GM12878 (cell line): ENCODE measurements at regions not wholly inside any gene's neighbourhood (a gene's known extent, or its start where the extent isn't known, plus 50 kb on each side); places are given as distances from the start of the nearest gene placed in this dataset.

Experiments used
- ATAC-seq: fragments of 200-7000 bp; cut with Tn5 transposase; 3 replicates; pipeline ENCODE4 v1.9.1; 2020; ENCODE audit warnings: mild to moderate bottlenecking, moderate library complexity
- BruUV-seq: library from RNA; stranded (reverse); fragments of 400-500 nt; replicated peaks from 2 replicates; lab custom pipeline; 2021; lab: Mats Ljungman, UMichigan
- CTCF ChIA-PET: fragments of 300-600 bp; sonication (Branson Sonifier 250); formaldehyde crosslinking; extraction: SDS; loops from one replicate; lab custom pipeline; 2021; ENCODE audit warnings: inconsistent platforms; lab: Yijun Ruan, JAX
- POLR2A ChIA-PET: fragments of 350-600 bp; formaldehyde crosslinking; extraction: SDS; loops from one replicate; lab custom pipeline; 2021; ENCODE audit warnings: inconsistent platforms; lab: Charles Lee
- RAD21 ChIA-PET: fragments of 300-600 bp; sonication (Branson Sonifier 250); formaldehyde crosslinking; loops from one replicate; lab custom pipeline; 2023; ENCODE audit warnings: antibody characterized with exemption; ENCODE audit not compliant: unreplicated experiment; lab: Charles Lee
- SMC1A ChIA-PET: fragments of 300-600 bp; sonication (Branson Sonifier 250); formaldehyde crosslinking; loops from one replicate; lab custom pipeline; 2023; ENCODE audit not compliant: unreplicated experiment, uncharacterized antibody; lab: Charles Lee
- DNase-seq: peaks from one replicate; pipeline ENCODE4 v3.0.0-alpha.2; 2011; ENCODE audit warnings: low read depth, low spot score
- FAIRE-seq: peaks from 3 replicates; lab custom pipeline; 2011; peaks lifted over from hg19 to GRCh38; lab: Jason Lieb, UNC
- H2AFZ ChIP-seq: 2 replicates; pipeline ENCODE4 v1.6.0; 2011; ENCODE audit warnings: low read depth, low read length, control low read depth; ENCODE audit not compliant: control insufficient read depth
- H3K27ac ChIP-seq: 2 replicates; pipeline ENCODE4 v1.5.1; 2011; ENCODE audit warnings: control low read depth; ENCODE audit not compliant: control insufficient read depth, insufficient read depth
- H3K27me3 ChIP-seq, 2 experiments: replicated peaks in 1 of 2; 2 replicates each; pipeline versions ENCODE4 v1.6.0 to v1.6.1; 2011; ENCODE audit warnings: low read length in 1 of 2; ENCODE audit not compliant: control insufficient read depth in 2 of 2, insufficient read depth in 2 of 2
- H3K36me3 ChIP-seq, 2 experiments: 2 replicates each; pipeline ENCODE4 v1.5.1; 2011; ENCODE audit warnings: low read length in 1 of 2; ENCODE audit not compliant: control insufficient read depth in 2 of 2, insufficient read depth in 2 of 2
- H3K4me1 ChIP-seq: 2 replicates; pipeline ENCODE4 v1.6.1; 2011; ENCODE audit warnings: mild to moderate bottlenecking, low read length, moderate library complexity, mixed read lengths; ENCODE audit not compliant: control insufficient read depth, insufficient read depth
- H3K4me2 ChIP-seq: 2 replicates; pipeline ENCODE4 v1.6.0; 2011; ENCODE audit warnings: control low read depth; ENCODE audit not compliant: control insufficient read depth, insufficient read depth
- H3K4me3 ChIP-seq: fragments of 200-600 bp; sonication (generic); 2 replicates; pipeline ENCODE4 v1.5.1; 2016
- H3K79me2 ChIP-seq: 2 replicates; pipeline ENCODE4 v1.6.0; 2011; ENCODE audit warnings: low read length; ENCODE audit not compliant: control insufficient read depth, insufficient read depth
- H3K9ac ChIP-seq: 2 replicates; pipeline ENCODE4 v1.8.0; 2011; ENCODE audit warnings: low read length, control low read depth, mixed read lengths; ENCODE audit not compliant: control insufficient read depth, insufficient read depth
- H3K9me3 ChIP-seq: replicated peaks from 3 replicates; pipeline ENCODE4 v1.5.1; 2011; ENCODE audit warnings: mild to moderate bottlenecking, low read length; ENCODE audit not compliant: control insufficient read depth, insufficient read depth
- H4K20me1 ChIP-seq: 2 replicates; pipeline ENCODE4 v1.6.0; 2011; ENCODE audit not compliant: control insufficient read depth, insufficient read depth
- ATF3 ChIP-seq: IDR thresholded peaks from 2 replicates; pipeline ENCODE4 v1.6.1; 2011; ENCODE audit warnings: low read depth, mild to moderate bottlenecking, low read length, moderate library complexity, borderline replicate concordance; ENCODE audit errors: extremely low read depth
- BHLHE40 ChIP-seq, 2 experiments: fragments of 450-650 bp in 1 of 2; IDR thresholded peaks; 2 replicates each; pipeline ENCODE4 v1.6.1; 2011 to 2017; ENCODE audit warnings: low read depth in 2 of 2, borderline replicate concordance in 1 of 2, improper control_type of control experiment in 1 of 2, low read length in 1 of 2, mild to moderate bottlenecking in 1 of 2
- BMI1 ChIP-seq: fragments of 450-650 bp; IDR thresholded peaks from 2 replicates; pipeline ENCODE4 v1.6.1; 2016; ENCODE audit warnings: mild to moderate bottlenecking, moderate library complexity, borderline replicate concordance
- CREM ChIP-seq: IDR thresholded peaks from 2 replicates; pipeline ENCODE4 v1.6.1; 2014; ENCODE audit warnings: antibody characterized with exemption, low read depth
- DPF2 ChIP-seq: fragments of 450-650 bp; IDR thresholded peaks from 2 replicates; pipeline ENCODE4 v1.6.1; 2017; ENCODE audit warnings: mild to moderate bottlenecking
- E2F4 ChIP-seq: IDR thresholded peaks from 2 replicates; pipeline ENCODE4 v1.6.1; 2012; ENCODE audit warnings: low read depth, low read length, improper control_type of control experiment
- HDAC6 ChIP-seq: fragments of 200-600 bp; sonication (generic); IDR thresholded peaks from one replicate; pipeline ENCODE4 v1.8.0; 2017; ENCODE audit warnings: antibody characterized with exemption; ENCODE audit not compliant: unreplicated experiment
- MYB ChIP-seq: fragments of 150-350 bp; IDR thresholded peaks from 2 replicates; pipeline ENCODE4 v1.6.1; 2014; ENCODE audit warnings: mild to moderate bottlenecking, low read depth, low read length, borderline replicate concordance
- NFIC ChIP-seq: IDR thresholded peaks from 2 replicates; pipeline ENCODE4 v1.6.1; 2012; ENCODE audit warnings: low read depth, mild to moderate bottlenecking, inconsistent platforms, low read length, moderate library complexity
- RBBP5 ChIP-seq: fragments of 200-600 bp; sonication (generic); conservative IDR thresholded peaks from 2 replicates; pipeline ENCODE4 v1.6.1; 2016
- SIN3A ChIP-seq: IDR thresholded peaks from 2 replicates; pipeline ENCODE4 v1.6.1; 2012; ENCODE audit warnings: low read depth, low read length, improper control_type of control experiment
- SPI1 ChIP-seq: IDR thresholded peaks from 2 replicates; pipeline ENCODE4 v1.6.1; 2011; ENCODE audit warnings: low read depth, mild to moderate bottlenecking, low read length, moderate library complexity, borderline replicate concordance; ENCODE audit not compliant: insufficient read depth
- STAT3 ChIP-seq: IDR thresholded peaks from 2 replicates; pipeline ENCODE4 v1.6.1; 2011; ENCODE audit warnings: low read depth, low read length, improper control_type of control experiment
- TCF12 ChIP-seq: IDR thresholded peaks from 2 replicates; pipeline ENCODE4 v1.6.1; 2011; ENCODE audit warnings: low read depth, mild to moderate bottlenecking, low read length
- TCF3 ChIP-seq: IDR thresholded peaks from 2 replicates; pipeline ENCODE4 v1.6.1; 2012; ENCODE audit warnings: low read depth, mild to moderate bottlenecking, low read length, borderline replicate concordance; ENCODE audit not compliant: insufficient read depth
- ZNF217 ChIP-seq: fragments of 450-650 bp; IDR thresholded peaks from 2 replicates; pipeline ENCODE4 v1.6.1; 2017; ENCODE audit warnings: antibody characterized with exemption, mild to moderate bottlenecking
- WGBS: methylation state at CpG from one replicate; pipeline ENCODE4 v1.1.6; 2016; ENCODE audit warnings: low lambda C conversion rate; ENCODE audit not compliant: insufficient replicate concordance, insufficient coverage; ENCODE audit errors: missing lambda C conversion rate; 5-methylcytosine and 5-hydroxymethylcytosine counted together
- in situ Hi-C: fragments of 300-500 bp; cut with MboI; formaldehyde crosslinking; loops from 9 replicates; pipeline ENCODE4 v1.14.3; 2018; ENCODE audit warnings: mixed read lengths
- intact Hi-C: fragments of 100-400 bp; cut with micrococcal nuclease; formaldehyde crosslinking; loops from one replicate; pipeline ENCODE4 v1.14.2; 2022; ENCODE audit not compliant: unreplicated experiment

- in situ Hi-C loops (no loop called here), intact Hi-C loops (loop anchor here (10.0 kb wide), 3 partner anchors 125 to 165 kb away; no protein-coding TSS in a partner anchor)
- FAIRE-seq (no peak), ATAC-seq (no peak), DNase-seq (no peak)
- Histone ChIP-seq H3K4me1 (peaks cover 6% of the 10 kb centered on the region), H3K4me3 (no peak overlapping the region), H2AFZ (no peak overlapping the region), H3K27me3 (no peaks in the 10 kb centered on the region), H3K9ac (no peak overlapping the region), H4K20me1 (no peaks in the 10 kb centered on the region), H3K79me2 (no peaks in the 10 kb centered on the region), H3K36me3 (no peaks in the 10 kb centered on the region), H3K27ac (no peak overlapping the region), H3K4me2 (no peak overlapping the region), H3K9me3 (no peaks in the 10 kb centered on the region)
- ChIA-PET POLR2A (no interaction called here), CTCF (no interaction called here), SMC1A (interaction anchor here (1.3 kb wide), 1 partner anchor 60 kb away, joined by 4 read pairs; no protein-coding TSS in a partner anchor), RAD21 (no interaction called here)
- WGBS, result 15% methylated on average over 3 of the region's 3 CpGs
- no TSS peak for BruUV-seq
- TF ChIP-seq E2F4 (no peak), NFIC (no peak), ZNF217 (no peak), TCF3 (no peak), BMI1 (no peak), ATF3 (no peak), CREM (no peak), MYB (no peak), HDAC6 (no peak), BHLHE40 (IDR thresholded peaks at IDR 0.05; ENCODE audit: borderline replicate concordance in 1 of 2, low read depth in 2 of 2, low read length in 1 of 2) (no peak), TCF12 (no peak), SIN3A (no peak), SPI1 (no peak), STAT3 (no peak), RBBP5 (no peak), DPF2 (no peak)
These were observed 742.7 kb downstream of the VRK1 start for GRCh38 chr14:97539884-97540283.
